ENCODE measurements at regions not wholly inside any gene's neighbourhood (a gene's known extent, or its start where the extent isn't known, plus 50 kb on each side); places are given as distances from the start of the nearest gene placed in this dataset.
A peak's percentile ranks its signal among the peaks of the same experiment; 100 is the strongest.

DNA sequence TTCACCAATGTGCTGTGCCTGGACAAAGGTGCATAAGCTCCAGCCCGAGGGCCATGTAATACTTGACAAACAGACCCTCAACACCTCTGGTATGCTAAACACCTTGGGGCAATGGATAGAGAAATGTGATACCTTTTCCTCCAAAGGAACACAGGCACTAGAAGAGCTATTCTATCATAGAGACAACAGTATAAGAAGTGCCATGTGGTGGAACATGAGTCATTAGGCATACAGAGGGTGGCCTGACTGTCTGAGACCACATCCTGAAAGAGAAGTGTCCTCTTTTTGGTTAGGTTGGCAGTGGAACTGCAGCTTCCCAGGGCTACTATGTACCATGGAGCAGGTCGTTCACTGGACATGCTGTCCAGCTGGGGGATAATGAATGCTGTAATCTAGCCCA is 153.9 kb downstream of the INSIG2 start:
- peak; percentile 51 for DNase-seq (ENCODE audit: low read depth)
- no peak overlapping the region for H3K4me3 ChIP-seq (ENCODE audit: control insufficient read depth, low read depth, low read length)
- TF ChIP-seq, protein P1, sequence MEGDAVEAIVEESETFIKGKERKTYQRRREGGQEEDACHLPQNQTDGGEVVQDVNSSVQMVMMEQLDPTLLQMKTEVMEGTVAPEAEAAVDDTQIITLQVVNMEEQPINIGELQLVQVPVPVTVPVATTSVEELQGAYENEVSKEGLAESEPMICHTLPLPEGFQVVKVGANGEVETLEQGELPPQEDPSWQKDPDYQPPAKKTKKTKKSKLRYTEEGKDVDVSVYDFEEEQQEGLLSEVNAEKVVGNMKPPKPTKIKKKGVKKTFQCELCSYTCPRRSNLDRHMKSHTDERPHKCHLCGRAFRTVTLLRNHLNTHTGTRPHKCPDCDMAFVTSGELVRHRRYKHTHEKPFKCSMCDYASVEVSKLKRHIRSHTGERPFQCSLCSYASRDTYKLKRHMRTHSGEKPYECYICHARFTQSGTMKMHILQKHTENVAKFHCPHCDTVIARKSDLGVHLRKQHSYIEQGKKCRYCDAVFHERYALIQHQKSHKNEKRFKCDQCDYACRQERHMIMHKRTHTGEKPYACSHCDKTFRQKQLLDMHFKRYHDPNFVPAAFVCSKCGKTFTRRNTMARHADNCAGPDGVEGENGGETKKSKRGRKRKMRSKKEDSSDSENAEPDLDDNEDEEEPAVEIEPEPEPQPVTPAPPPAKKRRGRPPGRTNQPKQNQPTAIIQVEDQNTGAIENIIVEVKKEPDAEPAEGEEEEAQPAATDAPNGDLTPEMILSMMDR (conservative IDR thresholded peaks at IDR 0.05; ENCODE audit: control insufficient read depth, insufficient read depth, low read depth, low read length), result no peak

- DNase-seq (ENCODE audit: low read depth), result no peak
- TF ChIP-seq, protein P1 (conservative IDR thresholded peaks at IDR 0.05; ENCODE audit: control insufficient read depth, insufficient read depth, low read depth, low read length), result no peak
- H3K4me3 ChIP-seq (ENCODE audit: control insufficient read depth, low read depth, low read length), result no peak overlapping the region
Measured at GRCh38 chr2:118241128-118241527, 152.9 kb downstream of the INSIG2 start.

DNA sequence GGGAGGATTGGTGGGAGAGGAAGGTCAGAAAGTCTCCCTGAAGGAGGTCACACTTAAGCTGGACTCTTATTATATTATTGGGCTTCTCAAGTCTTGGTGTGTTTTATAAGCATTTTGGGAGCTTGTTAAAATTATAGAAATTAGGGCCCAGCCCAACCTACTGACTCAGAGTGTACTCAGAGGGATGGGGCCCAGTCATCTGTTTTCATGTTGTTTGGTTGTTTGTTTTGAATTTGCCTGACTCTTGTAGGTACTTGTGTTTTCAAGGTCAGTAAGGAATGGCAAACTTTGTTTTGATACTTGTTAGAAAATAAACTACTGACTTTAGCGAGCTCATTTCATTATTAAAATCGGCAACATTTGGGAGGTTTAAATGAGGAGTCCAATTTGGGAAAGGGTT is 152.0 kb downstream of the INSIG2 start:
- TF ChIP-seq, protein P1 (conservative IDR thresholded peaks at IDR 0.05; ENCODE audit: control insufficient read depth, insufficient read depth, low read depth, low read length), result no peak
- DNase-seq (ENCODE audit: low read depth), result peak; percentile 17
- H3K4me3 ChIP-seq (ENCODE audit: control insufficient read depth, low read depth, low read length), result no peak overlapping the region

DNA sequence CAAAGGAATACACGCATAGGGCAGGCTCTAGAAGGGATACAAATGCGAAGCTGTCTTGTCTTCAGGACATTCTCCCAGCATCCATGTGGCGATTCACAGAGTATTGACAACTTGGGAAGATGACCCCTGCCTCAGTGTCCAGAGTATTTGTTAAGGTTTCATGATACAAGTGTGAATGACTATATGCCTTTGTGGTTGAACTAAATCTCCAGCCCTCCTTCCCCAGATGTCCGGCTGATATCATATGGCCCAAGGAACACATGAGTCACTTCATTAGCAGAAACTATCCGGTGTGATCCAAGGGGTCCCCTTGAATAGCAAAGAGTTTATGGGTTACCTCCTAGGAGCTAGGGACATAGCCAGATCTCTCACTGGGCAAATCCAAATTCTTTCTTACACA is 151.0 kb downstream of the INSIG2 start:
- TF ChIP-seq, protein P1 (conservative IDR thresholded peaks at IDR 0.05; ENCODE audit: control insufficient read depth, insufficient read depth, low read depth, low read length), result no peak
- DNase-seq (ENCODE audit: low read depth), result peak; percentile 56

GRCh38 chr2:118237451-118237850 is 149.2 kb downstream of the INSIG2 start:
- H3K4me3 ChIP-seq (ENCODE audit: control insufficient read depth, low read depth, low read length), result no peak overlapping the region
- TF ChIP-seq, protein P1 (conservative IDR thresholded peaks at IDR 0.05; ENCODE audit: control insufficient read depth, insufficient read depth, low read depth, low read length), result no peak
- DNase-seq (ENCODE audit: low read depth), result no peak

More for the DNA sequence above, 151.0 kb downstream of the INSIG2 start:
- H3K4me3 ChIP-seq (ENCODE audit: control insufficient read depth, low read depth, low read length), result no peak overlapping the region

DNA sequence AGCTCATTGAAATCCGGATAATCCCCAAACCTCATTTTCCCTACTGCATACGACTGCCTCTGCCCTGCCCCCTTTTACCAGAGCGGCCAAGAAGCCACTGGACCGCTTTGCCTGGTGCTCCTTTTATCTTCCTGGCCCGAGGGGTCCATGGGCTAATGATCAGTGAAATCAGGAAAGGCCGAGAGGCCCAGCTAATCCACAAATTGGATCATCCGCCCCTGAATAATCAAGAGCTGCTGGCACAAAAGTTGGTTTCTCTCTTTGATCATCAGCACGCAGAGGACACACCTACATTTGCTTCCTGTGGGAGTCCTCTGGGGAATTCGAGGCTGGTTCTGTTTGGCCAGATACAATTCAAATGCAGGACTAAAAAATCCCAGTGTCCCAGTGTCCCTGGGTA is 144.5 kb downstream of the INSIG2 start:
- DNase-seq (ENCODE audit: low read depth), result no peak
- TF ChIP-seq, protein P1 (conservative IDR thresholded peaks at IDR 0.05; ENCODE audit: control insufficient read depth, insufficient read depth, low read depth, low read length), result no peak
- H3K4me3 ChIP-seq (ENCODE audit: control insufficient read depth, low read depth, low read length), result no peak overlapping the region

- TF ChIP-seq, protein P1 (conservative IDR thresholded peaks at IDR 0.05; ENCODE audit: control insufficient read depth, insufficient read depth, low read depth, low read length), result no peak
- no peak for DNase-seq (ENCODE audit: low read depth)
- H3K4me3 ChIP-seq (ENCODE audit: control insufficient read depth, low read depth, low read length), result no peak overlapping the region
Measured at GRCh38 chr2:118232391-118232790, 144.1 kb downstream of the INSIG2 start.

All from fibroblast of mammary gland (primary cell).